ENCODE measurements at regions not wholly inside any gene's neighbourhood (a gene's known extent, or its start where the extent isn't known, plus 50 kb on each side); places are given as distances from the start of the nearest gene placed in this dataset.

DNA sequence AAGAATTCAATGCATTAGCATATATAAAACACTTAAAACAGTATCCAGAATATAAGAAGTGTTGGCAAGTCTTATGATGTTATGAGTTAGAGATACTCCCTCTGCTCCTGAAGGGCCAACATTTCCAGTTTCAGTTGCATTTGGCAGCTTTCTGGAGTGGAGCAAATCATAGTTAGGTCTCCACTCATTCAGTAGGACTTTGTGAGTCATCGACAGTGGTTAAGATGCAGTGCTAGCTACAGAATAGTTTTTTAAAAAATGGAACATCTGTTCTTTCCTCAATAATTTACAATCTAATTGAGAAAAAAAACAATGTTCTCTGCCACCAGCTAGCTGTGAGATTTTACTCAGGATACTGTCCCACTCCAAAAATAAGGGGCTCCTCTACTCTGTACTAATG is 389.1 kb downstream of the HLX start:
- Mint-ChIP-seq H3K9me3 (ENCODE audit: insufficient read depth) (no peaks in the 10 kb centered on the region), H3K4me1 (no peaks in the 10 kb centered on the region), H3K4me3 (no peak overlapping the region), H3K27me3 (peaks cover 14% of the 10 kb centered on the region), H3K27ac (no peak overlapping the region)
- Histone ChIP-seq H3K4me1 (ENCODE audit: control insufficient read depth in 2 of 2, insufficient read depth in 2 of 2, low read length in 2 of 2) (no peaks in the 10 kb centered on the region), H3K9me3 (ENCODE audit: control extremely low read depth in 1 of 3, control insufficient read depth in 2 of 3, insufficient read depth in 1 of 3, low read length in 2 of 3) (no peaks in the 10 kb centered on the region), H4K20me1 (ENCODE audit: control insufficient read depth, insufficient read depth, low read length, poor library complexity, severe bottlenecking) (no peaks in the 10 kb centered on the region), H3K79me2 (ENCODE audit: control insufficient read depth, insufficient read depth, low read length) (no peaks in the 10 kb centered on the region), H3K4me3 (ENCODE audit: control extremely low read depth in 1 of 5, extremely low read depth in 1 of 5, insufficient read depth in 1 of 5, low read depth in 2 of 5, low read length in 4 of 5) (no peak overlapping the region), H3K36me3 (replicated peaks in 1 of 2; ENCODE audit: control extremely low read depth in 1 of 2, control insufficient read depth in 1 of 2, extremely low read depth in 1 of 2, insufficient read depth in 2 of 2, low read length in 1 of 2) (no peaks in the 10 kb centered on the region), H3K4me2 (replicated peaks; ENCODE audit: low read depth, low read length, poor library complexity, severe bottlenecking) (no peak overlapping the region), H3K9ac (ENCODE audit: low read length) (no peak overlapping the region), H3K27me3 (replicated peaks in 1 of 4; ENCODE audit: control extremely low read depth in 1 of 4, control insufficient read depth in 3 of 4, insufficient read depth in 4 of 4, low read length in 3 of 4) (no peaks in the 10 kb centered on the region), H3K27ac (ENCODE audit: low read length in 2 of 2) (no peak overlapping the region), H2AFZ (ENCODE audit: insufficient read depth, low read depth, low read length, poor library complexity, severe bottlenecking) (no peak overlapping the region)
- TF ChIP-seq, protein P1, sequence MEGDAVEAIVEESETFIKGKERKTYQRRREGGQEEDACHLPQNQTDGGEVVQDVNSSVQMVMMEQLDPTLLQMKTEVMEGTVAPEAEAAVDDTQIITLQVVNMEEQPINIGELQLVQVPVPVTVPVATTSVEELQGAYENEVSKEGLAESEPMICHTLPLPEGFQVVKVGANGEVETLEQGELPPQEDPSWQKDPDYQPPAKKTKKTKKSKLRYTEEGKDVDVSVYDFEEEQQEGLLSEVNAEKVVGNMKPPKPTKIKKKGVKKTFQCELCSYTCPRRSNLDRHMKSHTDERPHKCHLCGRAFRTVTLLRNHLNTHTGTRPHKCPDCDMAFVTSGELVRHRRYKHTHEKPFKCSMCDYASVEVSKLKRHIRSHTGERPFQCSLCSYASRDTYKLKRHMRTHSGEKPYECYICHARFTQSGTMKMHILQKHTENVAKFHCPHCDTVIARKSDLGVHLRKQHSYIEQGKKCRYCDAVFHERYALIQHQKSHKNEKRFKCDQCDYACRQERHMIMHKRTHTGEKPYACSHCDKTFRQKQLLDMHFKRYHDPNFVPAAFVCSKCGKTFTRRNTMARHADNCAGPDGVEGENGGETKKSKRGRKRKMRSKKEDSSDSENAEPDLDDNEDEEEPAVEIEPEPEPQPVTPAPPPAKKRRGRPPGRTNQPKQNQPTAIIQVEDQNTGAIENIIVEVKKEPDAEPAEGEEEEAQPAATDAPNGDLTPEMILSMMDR (IDR thresholded peaks at IDR 0.05) = no peak
- TF ChIP-seq EZH2 (IDR thresholded peaks at IDR 0.05; ENCODE audit: borderline replicate concordance, insufficient read depth, low read depth, low read length, poor library complexity, severe bottlenecking) = no peak
- CTCF ChIA-PET = interaction anchor here (1.2 to 1.5 kb wide), 2 partner anchors 12 to 1187 kb away, joined by 3 to 5 read pairs; no protein-coding TSS in a partner anchor
- no CpG with 5 or more reads among the region's 1 CpG for WGBS (ENCODE audit: insufficient coverage)
- intact Hi-C loops (cut with micrococcal nuclease) = no loop called here
- no peak for DNase-seq
- POLR2A ChIA-PET = no interaction called here
- no peak for ATAC-seq (ENCODE audit: low read depth)

DNA sequence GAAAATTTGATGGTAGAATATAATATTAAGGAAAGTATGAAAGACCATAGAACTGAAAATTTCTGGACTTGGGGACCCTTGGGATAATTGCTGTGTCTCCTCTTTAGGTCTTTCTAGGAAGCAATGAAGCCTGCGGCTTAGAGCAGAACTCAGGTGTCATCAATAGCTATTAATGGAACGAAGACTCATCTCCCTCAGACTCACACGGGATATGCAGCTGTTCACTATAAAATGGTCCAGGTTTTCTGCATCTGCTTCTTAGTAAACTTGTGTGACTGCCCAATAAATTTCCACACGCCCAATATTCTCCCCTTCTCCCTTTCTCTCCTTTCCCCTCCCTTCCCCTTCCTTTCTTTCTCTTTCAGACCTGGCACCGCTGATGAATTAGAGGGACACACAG is 392.5 kb downstream of the HLX start:
- no peaks in the 10 kb centered on the region for H3K4me1 ChIP-seq (ENCODE audit: control insufficient read depth in 2 of 2, insufficient read depth in 2 of 2, low read length in 2 of 2)
- Mint-ChIP-seq H3K27ac (no peak overlapping the region), H3K4me1 (no peaks in the 10 kb centered on the region), H3K9me3 (ENCODE audit: insufficient read depth) (no peaks in the 10 kb centered on the region), H3K4me3 (no peak overlapping the region), H3K27me3 (peaks cover 6% of the 10 kb centered on the region)
- POLR2A ChIA-PET = no interaction called here
- ATAC-seq (ENCODE audit: low read depth) (no peak), DNase-seq (no peak)
- WGBS (ENCODE audit: insufficient coverage) = 95% methylated on average over 5 of the region's 5 CpGs
- H4K20me1 ChIP-seq (ENCODE audit: control insufficient read depth, insufficient read depth, low read length, poor library complexity, severe bottlenecking) = no peaks in the 10 kb centered on the region
- no peak overlapping the region for H3K4me2 ChIP-seq (replicated peaks; ENCODE audit: low read depth, low read length, poor library complexity, severe bottlenecking)
- no peak for TF ChIP-seq EZH2 (IDR thresholded peaks at IDR 0.05; ENCODE audit: borderline replicate concordance, insufficient read depth, low read depth, low read length, poor library complexity, severe bottlenecking)
- TF ChIP-seq, protein P1 (IDR thresholded peaks at IDR 0.05) = no peak
- CTCF ChIA-PET = interaction anchor here (0.9 kb wide), 1 partner anchor 8 kb away, joined by 4 read pairs; no protein-coding TSS in a partner anchor
- no peaks in the 10 kb centered on the region for H3K36me3 ChIP-seq (replicated peaks in 1 of 2; ENCODE audit: control extremely low read depth in 1 of 2, control insufficient read depth in 1 of 2, extremely low read depth in 1 of 2, insufficient read depth in 2 of 2, low read length in 1 of 2)
- no peaks in the 10 kb centered on the region for H3K9me3 ChIP-seq (ENCODE audit: control extremely low read depth in 1 of 3, control insufficient read depth in 2 of 3, insufficient read depth in 1 of 3, low read length in 2 of 3)
- intact Hi-C loops (cut with micrococcal nuclease) = no loop called here
- H3K79me2 ChIP-seq (ENCODE audit: control insufficient read depth, insufficient read depth, low read length) = no peaks in the 10 kb centered on the region
- H3K27ac ChIP-seq (ENCODE audit: low read length in 2 of 2) = no peak overlapping the region
- H3K4me3 ChIP-seq (ENCODE audit: control extremely low read depth in 1 of 5, extremely low read depth in 1 of 5, insufficient read depth in 1 of 5, low read depth in 2 of 5, low read length in 4 of 5) = no peak overlapping the region
- no peak overlapping the region for H3K9ac ChIP-seq (ENCODE audit: low read length)
- no peak overlapping the region for H2AFZ ChIP-seq (ENCODE audit: insufficient read depth, low read depth, low read length, poor library complexity, severe bottlenecking)
- no peaks in the 10 kb centered on the region for H3K27me3 ChIP-seq (replicated peaks in 1 of 4; ENCODE audit: control extremely low read depth in 1 of 4, control insufficient read depth in 3 of 4, insufficient read depth in 4 of 4, low read length in 3 of 4)

Data from B cell (primary cell).